ACHN (cell line): ENCODE measurements at regions not wholly inside any gene's neighbourhood (a gene's known extent, or its start where the extent isn't known, plus 50 kb on each side); places are given as distances from the start of the nearest gene placed in this dataset.

Experiments
- DNase-seq: peaks from one replicate; pipeline ENCODE4 v3.0.0-alpha.2; 2015
- in situ Hi-C: cut with HindIII; loops from 2 replicates; pipeline ENCODE4 v1.10.0; 2017; ENCODE audit warnings: low sequenced_read_pairs, low pct_ligation_motif_present, low pct_unique_long_range_greater_than_20kb

DNA sequence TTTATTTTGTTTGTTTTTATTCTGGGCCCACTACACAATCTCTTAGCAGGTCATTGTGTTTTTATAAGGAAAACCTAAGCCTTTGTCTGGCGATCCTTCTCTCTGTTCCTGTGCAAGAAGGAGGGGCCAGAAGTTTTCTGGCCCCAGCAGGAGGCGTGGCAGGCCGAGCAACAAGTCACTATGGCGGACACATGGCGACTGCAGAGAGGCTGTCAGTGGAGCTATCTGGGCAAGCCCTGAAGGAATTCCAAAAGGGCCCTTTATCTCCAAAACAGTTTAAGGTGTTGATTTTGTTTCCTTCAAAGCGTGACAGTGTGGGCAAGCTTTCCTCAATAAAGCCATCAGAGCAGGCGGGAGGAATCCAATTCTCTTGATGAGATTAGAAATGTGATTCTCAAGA is 118.8 kb upstream of the CTAGE1 start:
- DNase-seq, result no peak
- in situ Hi-C loops, result no loop called here

DNA sequence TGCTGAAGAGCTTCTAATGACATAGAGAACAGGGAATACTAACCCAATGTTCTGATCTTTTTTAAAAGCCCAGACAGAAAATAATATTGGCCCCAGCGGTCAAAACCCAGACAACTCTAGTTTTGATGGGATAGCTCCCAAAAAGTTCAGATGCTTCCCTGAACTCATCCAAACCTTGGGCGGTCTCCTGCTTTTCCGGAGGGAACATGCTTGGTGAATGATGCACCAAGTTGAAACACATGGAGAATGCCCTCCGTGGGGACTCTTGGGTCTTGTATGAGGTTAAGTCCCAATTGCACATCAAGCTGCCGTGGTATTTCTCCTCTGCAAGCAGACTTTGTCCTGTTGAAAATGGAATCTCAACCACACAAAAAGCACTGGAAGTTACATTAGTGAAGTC is 120.7 kb upstream of the CTAGE1 start:
- in situ Hi-C loops, result no loop called here
- no peak for DNase-seq

DNA sequence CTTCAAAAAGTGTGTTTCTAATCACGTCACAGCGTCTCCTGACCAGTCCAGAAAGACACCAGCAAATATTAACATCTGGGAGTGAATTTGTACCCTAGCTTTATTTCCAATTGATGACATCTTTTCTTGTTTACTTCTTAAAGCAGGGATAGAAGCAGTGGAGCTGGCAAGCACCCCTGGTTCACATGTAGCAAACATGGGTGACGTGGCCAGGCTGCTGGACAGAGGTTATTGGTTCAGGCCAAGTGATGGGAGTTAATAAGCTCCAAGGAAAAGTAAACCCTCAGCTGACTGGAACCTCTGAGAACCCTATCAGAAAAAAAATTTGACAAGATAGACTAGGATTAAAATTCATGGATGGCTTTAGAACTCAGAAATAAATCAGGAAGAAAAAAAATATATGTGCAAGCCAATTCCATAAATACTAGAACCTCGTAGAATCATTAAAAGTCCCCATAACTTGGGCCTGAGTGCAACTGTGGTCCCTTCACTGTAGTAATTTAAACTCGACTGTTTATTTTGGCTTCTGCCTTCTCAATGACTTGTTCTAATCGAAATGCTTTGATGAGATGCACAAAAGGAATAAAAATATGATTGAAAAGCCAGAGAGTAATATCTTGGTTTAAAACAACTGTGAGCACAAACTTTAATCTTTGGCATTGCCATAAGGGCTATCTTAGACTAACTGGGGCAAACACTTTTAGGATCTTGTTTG is 121.5 kb upstream of the CTAGE1 start:
- in situ Hi-C loops, result no loop called here
- no peak for DNase-seq

DNA sequence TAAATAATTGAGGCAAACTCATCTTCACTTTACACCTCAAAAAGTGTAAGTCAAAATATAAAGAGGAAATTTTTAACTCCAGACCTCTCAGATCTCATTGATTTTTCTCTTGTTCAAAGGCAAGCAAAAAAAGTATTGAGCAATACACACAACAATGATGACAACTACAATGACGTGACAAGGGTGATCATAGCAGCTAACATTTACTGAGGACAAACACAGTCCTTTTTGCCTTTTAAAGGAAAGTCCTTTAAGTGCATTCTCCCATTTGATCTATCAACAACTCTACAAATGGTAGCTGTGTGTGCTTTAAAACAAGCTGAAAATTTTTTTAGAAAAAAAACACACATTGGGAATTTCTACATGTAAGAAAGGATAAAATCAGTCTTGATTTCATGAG is 123.5 kb upstream of the CTAGE1 start:
- DNase-seq, result no peak
- in situ Hi-C loops, result no loop called here

DNA sequence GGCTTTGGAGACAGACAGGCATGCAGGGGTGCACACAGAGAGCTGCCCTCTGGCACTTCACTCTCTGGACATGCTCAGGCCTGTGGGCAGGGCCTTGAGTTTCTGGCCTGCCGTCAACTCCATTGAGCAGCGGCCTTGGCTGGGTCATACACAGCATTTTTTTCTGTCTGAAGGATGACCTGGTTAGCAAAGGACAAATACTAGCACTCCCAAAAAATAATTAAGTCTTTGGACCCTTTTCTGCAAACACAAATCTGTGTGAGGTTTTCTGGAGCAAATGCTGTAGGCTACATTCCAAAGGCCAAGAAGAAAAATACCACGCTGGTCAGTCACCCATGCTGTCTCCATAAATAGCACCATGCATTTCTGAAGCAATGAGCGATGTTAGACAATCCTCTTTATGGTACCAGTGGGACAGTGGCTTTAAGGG is 124.7 kb upstream of the CTAGE1 start:
- DNase-seq, result no peak
- in situ Hi-C loops, result no loop called here

DNA sequence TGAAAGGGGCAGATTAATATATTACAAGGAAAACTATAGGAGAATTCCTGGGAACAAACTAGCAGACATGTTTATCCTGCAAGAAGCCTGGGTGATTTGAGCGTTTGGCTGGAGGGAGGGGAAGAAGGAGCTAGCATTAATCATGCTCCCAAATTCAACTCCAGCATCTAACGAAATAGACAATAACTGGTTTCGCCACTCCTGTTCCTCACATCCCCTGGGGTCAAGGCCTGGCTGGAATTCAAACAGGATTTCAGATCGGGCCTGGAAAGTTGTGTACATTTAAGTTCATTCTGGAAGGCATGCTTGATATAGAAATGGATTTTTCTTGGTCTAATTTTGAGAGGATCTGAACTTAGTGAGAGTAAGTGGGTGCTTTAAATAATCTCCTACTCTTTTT is 126.1 kb upstream of the CTAGE1 start:
- in situ Hi-C loops, result no loop called here
- no peak for DNase-seq

DNA sequence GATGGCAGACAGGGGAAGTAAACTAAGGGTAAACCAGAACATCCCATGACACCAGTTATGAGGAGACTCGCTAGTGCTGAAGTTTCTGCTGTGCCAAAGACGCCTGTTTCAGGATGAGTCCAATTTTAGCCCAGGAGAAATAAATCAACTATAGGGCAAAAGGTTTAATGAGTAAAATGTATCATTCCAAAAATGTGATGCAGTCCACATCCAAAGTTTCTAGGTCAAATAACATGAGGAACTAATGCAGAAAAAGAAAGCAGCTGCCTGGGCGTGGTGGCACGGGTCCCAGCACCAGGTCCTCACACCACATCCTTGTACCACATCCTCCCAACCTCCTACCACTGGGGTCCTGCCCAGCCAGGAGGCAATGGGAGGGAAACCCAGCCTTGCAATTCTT is 126.9 kb upstream of the CTAGE1 start:
- in situ Hi-C loops, result no loop called here
- DNase-seq, result no peak

DNA sequence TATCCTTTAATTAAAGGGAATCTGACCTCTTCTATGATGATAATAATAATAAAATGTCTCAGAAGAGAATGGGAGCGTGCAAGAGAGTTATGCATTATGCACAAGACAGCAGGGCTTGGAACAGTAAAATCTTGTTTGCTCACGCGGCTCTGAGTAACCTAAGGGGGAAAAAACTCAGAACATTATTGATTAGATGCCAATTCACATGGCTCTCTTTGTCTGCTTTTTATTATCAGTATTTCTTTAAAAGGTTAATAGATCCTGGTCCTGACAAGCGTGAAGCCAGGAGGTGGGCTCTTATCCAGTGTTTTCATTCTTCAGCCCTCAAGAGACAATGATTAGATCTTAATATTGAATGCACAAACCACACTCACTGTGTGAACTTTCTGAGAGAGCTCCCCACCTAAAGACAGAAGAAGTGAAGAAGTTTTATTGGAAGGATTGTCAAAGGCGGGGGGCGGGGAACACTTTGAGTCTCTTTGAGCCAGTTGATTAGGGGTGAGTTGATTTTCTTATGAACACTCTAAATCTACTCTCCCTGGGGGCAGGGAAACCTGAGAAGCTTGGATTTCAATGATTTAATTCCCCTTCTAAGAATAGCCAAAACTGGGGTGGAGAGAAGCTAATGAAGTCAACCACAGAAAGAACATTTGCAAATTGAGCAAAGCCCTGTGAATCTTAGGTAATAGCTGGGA is 127.5 kb upstream of the CTAGE1 start:
- DNase-seq, result no peak
- in situ Hi-C loops, result no loop called here

DNA sequence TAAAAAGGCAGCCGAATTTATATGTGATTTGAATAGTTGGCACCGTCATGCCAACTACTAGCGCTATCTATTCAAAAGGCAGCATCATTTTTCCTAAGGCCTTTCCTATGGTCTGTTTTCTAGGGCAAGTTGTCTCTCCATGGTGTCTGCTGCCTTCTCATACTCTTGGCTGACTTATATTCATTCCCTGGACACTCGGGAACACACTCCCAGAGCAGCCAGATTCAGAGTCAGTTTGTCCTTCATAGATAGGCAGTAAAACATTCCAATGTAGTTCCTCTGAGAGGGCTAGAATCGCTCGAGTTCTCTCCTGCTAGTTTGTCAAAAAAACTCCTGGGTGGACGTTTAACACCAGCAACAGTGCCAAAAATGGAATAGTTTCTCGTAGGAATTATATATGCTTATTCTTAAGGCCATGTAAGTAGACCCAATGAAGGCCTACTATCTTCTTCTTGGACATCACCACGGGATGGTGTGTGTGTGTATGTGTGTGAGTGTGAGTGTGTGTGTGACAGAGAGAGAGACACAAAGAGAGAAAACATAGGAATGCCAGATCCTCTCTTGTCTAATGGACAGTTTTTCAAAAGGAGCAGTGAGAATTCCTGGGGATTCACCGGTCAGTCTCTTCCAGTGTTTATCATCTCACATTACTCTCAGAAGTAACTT is 129.3 kb upstream of the CTAGE1 start:
- in situ Hi-C loops, result no loop called here
- no peak for DNase-seq

DNA sequence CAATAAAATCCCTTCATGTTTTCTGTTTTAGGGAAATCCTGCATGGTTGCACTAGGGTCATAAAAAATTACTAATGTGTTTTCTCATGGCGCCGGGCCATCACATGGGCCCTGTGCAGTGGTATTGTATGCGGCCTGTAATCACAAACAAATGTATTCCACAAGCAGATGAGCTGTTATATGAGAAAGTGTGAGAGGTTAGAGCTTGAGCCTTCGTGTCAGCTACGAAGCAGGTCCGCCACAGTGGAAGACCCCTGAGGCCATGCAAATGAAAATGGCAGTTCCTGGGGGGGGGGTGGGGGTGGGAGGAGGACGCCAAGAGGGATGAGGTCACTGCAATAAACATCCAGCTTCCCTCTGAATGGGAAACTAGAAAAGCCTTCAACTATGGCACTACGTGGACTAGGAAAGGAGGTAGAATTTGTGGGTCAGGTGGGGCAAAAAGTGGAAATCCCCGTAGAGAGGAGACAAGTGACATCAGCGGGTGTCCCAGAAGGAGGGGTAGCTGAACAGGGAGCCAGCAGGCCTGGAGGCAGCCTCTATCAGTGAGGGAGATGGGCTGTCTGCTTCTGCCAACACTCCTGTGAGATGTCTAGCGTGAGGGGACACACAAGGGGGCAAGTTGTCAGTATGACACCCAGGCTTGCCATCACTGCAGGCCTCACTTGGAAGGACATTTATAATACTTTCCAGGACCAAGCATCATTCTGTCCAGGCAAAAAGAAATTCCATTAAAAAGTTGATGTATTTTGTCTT is 130.3 kb upstream of the CTAGE1 start:
- in situ Hi-C loops, result no loop called here
- DNase-seq, result no peak

DNA sequence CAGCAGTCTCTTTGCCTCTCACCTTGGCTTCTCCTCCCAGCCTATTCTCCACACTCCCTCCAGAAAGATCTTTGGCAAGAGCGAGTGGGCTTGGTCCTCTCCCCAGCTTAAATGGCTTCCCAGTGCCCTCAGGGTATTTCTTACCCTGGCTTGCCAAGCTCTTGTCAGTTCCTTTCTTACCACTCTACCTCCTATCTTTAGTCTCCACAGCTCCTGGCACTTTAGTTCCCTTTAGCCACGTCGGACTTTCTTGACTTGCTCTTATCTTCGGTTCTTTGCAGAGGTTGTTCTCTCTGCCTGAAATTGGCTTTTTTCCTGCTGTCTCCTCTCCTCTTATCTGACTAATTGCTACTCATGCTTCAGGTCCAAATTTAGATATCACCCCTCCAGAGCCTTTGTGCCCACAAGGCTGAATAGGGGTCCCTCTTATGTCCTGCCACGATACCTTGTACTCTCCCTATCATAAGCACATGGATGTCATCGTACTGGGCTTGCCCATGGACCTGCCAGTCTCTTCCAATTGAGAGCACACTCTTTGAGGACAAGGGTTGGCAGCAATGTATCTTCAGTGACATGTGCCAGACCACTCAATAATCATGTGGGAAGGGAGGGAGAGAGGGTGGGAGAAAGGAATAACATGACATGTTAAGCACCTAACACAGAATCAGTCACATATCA is 131.7 kb upstream of the CTAGE1 start:
- DNase-seq, result no peak
- in situ Hi-C loops, result no loop called here

DNA sequence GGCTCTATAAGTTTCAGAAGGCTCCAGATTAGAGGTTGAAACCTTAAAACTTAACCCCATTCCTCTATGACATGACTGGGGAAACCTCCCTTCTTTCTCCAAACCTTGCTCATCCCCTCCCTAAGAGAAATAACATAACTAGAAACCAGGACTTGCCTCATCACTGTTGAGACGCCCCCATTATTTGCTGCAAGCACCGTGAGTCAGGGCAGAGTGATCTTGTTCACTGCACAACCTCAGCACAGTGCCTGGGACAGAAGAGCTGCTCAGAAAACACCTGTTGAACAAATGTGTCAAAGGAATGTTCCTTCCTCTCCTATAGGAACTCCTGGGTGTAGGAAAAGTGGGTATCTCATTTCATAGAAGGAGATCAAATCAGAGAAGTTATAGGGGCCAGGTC is 132.7 kb upstream of the CTAGE1 start:
- in situ Hi-C loops, result no loop called here
- no peak for DNase-seq

DNA sequence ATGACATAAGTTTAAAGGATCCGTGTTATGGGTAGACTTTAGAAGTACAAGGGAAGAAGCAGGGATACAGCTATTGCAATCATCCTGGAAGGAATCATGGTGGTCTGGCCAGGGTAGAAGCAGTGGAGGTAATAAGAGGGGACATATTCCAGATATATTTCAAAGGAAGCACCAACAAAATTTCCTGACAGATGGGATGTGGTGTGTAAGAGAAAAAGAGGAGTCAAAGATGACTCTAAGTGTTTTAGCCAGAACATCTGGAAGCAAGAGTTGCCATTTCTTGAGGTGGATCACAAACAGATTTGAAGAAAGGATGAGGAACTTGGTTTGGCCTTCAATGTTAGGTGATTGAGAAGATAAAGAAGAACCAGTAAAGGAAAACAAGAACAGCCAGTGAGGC is 133.1 kb upstream of the CTAGE1 start:
- in situ Hi-C loops, result no loop called here
- DNase-seq, result no peak

DNA sequence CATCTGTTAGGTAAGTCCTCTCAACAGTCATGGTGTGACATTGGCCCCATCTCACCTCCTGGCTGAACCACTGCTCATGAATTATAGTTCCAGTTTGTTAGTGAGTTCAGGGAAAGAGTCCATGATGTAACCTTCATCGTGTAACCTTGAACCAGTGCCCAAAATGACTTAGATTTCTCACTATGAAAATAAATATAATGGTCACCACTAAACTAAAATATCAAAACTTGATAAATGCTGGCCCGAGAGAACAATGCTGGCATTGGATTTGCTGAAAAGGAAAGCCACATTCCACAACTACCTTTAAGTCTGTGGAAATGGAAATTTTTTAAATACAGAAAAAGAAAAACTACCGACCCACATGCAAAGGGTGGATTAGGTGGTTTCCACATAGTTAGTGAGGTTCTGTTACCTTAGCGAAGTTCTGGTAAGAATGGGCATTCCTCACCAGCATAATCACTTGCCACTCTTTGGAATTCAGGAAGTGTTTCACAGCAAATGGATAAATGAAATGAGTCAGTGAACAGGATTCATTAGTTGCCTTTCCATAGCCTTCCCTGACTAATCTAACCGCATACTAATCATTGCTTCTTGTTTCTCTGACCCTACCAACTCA is 133.9 kb upstream of the CTAGE1 start:
- in situ Hi-C loops, result no loop called here

DNA sequence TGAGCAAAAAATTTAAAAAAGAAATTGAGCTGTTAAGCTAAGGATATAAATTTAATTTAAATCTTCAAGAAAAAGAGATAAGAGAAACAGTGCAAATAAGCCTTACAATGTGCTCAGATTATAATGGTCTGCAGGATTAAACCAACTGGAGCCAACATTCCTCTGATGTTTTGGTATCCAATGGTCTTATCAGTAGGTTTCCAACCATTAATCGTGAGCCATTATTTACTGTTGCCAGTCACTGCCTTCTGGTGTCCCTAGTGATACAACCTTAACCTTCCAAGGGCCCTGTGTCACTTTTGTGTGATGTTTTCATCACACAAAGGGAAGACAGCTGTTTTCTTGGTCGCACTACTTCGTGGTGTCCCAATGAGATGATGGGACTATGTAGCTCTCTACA is 134.5 kb upstream of the CTAGE1 start:
- no peak for DNase-seq
- in situ Hi-C loops, result no loop called here

More for the DNA sequence above, 133.9 kb upstream of the CTAGE1 start:
- peak; percentile 87 for DNase-seq

DNA sequence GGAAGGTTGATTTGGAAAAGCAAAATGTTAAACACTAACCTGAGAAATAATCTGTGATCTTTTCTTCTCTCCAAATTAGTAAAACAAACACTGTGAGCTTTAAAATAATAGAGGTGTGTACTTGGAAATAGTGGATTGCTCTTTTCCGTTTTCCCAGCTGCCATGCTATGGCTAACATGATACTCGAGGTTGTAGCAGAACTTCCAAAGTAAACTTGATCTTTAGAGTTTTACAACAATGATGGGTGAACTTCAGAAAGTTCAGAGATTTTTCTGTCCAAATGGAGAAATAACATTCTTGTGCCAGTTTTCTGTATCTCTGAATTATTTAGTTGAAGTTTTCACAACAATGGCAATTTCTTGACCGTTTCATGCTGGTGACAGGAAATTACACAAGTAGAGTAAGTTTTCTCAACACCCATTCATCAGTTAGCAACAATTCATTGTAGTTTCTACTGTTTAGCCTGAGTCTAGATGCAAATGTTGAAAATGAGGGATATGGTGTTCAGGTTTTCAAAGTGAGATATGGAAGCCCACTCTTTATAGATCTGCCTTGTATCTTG is 135.3 kb upstream of the CTAGE1 start:
- no peak for DNase-seq
- in situ Hi-C loops, result no loop called here

DNA sequence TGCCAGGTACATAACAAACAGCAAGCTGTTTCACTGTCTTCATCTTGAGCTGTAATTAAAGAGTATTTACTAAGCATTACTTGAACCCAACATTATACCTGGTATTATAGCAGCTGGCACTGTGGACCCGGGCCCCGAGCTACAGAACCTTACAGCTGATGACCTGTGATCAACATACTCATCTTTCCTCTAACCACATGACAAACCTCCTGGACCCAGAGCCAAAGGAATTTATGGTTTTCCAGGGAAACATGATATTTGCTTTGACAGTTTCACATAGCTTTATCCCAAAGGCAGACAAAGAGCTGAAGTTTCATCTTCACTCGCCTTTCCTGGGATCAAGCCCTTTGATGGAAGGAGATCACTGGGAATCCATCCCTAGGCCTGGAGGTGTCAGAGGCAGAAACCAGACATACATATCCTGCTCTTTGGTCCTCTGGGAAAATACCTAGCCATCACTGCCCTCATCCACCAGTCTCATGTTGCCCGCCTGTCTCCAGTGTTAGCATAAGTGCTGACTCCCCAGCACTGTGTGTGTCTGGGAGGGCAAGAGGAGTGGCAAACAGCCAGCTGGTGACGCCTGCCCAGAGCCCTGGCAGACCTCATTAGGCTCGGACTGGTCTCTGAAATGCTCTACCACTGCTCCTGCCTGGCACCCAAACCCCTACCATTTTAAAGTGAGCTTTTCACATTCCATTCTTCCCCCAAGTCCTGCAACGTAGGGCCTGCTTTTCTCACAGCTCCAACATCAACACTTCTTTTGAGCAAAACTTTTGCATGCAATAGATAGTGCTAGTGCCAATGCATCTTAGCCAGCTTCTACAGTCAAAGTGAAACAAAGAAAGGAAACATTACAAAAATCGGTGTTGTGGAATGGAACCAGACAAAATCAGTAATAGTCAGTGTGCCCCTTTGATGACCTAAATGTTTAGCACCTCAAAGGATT is 138.8 kb upstream of the CTAGE1 start:
- DNase-seq, result no peak
- in situ Hi-C loops, result no loop called here
